NT2/D1 (cell line): ENCODE measurements at regions not wholly inside any gene's neighbourhood (a gene's known extent, or its start where the extent isn't known, plus 50 kb on each side); places are given as distances from the start of the nearest gene placed in this dataset.

Source experiments
- YY1 ChIP-seq: IDR thresholded peaks from 2 replicates; pipeline ENCODE4 v1.6.1; 2011; ENCODE audit not compliant: insufficient read length, insufficient read depth
- ZNF274 ChIP-seq: IDR thresholded peaks from 2 replicates; pipeline ENCODE4 v1.6.1; 2011; ENCODE audit warnings: mild to moderate bottlenecking, low read depth, low read length

GRCh38 chr2:154941379-154941778 is 242.9 kb downstream of the KCNJ3 start:
- TF ChIP-seq ZNF274 = no peak
- TF ChIP-seq YY1 = no peak
